KMS-11 (cell line): ENCODE measurements at regions not wholly inside any gene's neighbourhood (a gene's known extent, or its start where the extent isn't known, plus 50 kb on each side); places are given as distances from the start of the nearest gene placed in this dataset.

ENCODE experiments used
- H2AFZ ChIP-seq: fragments of 200-600 bp; sonication (generic); 2 replicates; pipeline ENCODE4 v1.6.1; 2016; ENCODE audit warnings: antibody characterized with exemption, mixed run types, low read depth
- H3K27ac ChIP-seq: fragments of 200-600 bp; sonication (generic); 2 replicates; pipeline ENCODE4 v1.6.1; 2016; ENCODE audit warnings: mild to moderate bottlenecking, mixed run types
- H3K27me3 ChIP-seq: fragments of 200-600 bp; sonication (generic); 2 replicates; pipeline ENCODE4 v1.6.1; 2017; ENCODE audit warnings: mild to moderate bottlenecking, low read depth, mixed run types, moderate library complexity; ENCODE audit not compliant: insufficient read depth
- H3K36me3 ChIP-seq: fragments of 200-600 bp; sonication (generic); 2 replicates; pipeline ENCODE4 v1.6.1; 2017; ENCODE audit warnings: mild to moderate bottlenecking, mixed run types; ENCODE audit not compliant: insufficient read depth
- H3K4me1 ChIP-seq: fragments of 200-600 bp; sonication (generic); 2 replicates; pipeline ENCODE4 v1.6.1; 2016; ENCODE audit warnings: mild to moderate bottlenecking, low read depth, mixed run types; ENCODE audit not compliant: poor library complexity, severe bottlenecking
- H3K4me2 ChIP-seq: fragments of 200-600 bp; sonication (generic); 2 replicates; pipeline ENCODE4 v1.7.0; 2016; ENCODE audit warnings: mild to moderate bottlenecking, mixed run types
- H3K4me3 ChIP-seq: fragments of 200-600 bp; sonication (generic); IDR thresholded peaks from 2 replicates; pipeline ENCODE4 v1.6.1; 2017; ENCODE audit warnings: low read depth, low read length, mixed read lengths; ENCODE audit not compliant: insufficient read depth
- H3K79me2 ChIP-seq: fragments of 200-600 bp; sonication (generic); 2 replicates; pipeline ENCODE4 v1.6.1; 2016; ENCODE audit warnings: low read depth, mixed run types; ENCODE audit not compliant: insufficient read depth
- H3K9ac ChIP-seq: fragments of 200-600 bp; sonication (generic); 2 replicates; pipeline ENCODE4 v1.6.1; 2016; ENCODE audit warnings: mild to moderate bottlenecking, mixed run types
- H4K20me1 ChIP-seq: fragments of 200-600 bp; sonication (generic); 2 replicates; pipeline ENCODE4 v1.6.1; 2016; ENCODE audit warnings: mild to moderate bottlenecking, mixed run types; ENCODE audit not compliant: insufficient read depth
- CTCF ChIP-seq: fragments of 200-600 bp; sonication (generic); conservative IDR thresholded peaks from 2 replicates; pipeline ENCODE4 v1.6.1; 2017; ENCODE audit warnings: low read depth, mild to moderate bottlenecking, antibody characterized with exemption, low read length, moderate library complexity, mixed read lengths

GRCh38 chr11:11149671-11150459 lies 203.2 kb downstream of the CSNK2A3 start:
- TF ChIP-seq CTCF, result no peak
- Histone ChIP-seq H3K79me2 (no peaks in the 10 kb centered on the region), H3K27me3 (no peaks in the 10 kb centered on the region), H4K20me1 (no peaks in the 10 kb centered on the region), H3K4me1 (no peaks in the 10 kb centered on the region), H3K36me3 (no peaks in the 10 kb centered on the region), H3K9ac (no peak overlapping the region), H3K27ac (no peak overlapping the region), H3K4me3 (no peak overlapping the region), H3K4me2 (no peak overlapping the region), H2AFZ (no peak overlapping the region)

GRCh38 chr11:11148596-11148995 lies 204.5 kb downstream of the CSNK2A3 start:
- no peaks in the 10 kb centered on the region for H3K4me1 ChIP-seq
- H3K4me2 ChIP-seq, result no peak overlapping the region
- H4K20me1 ChIP-seq, result no peaks in the 10 kb centered on the region
- no peaks in the 10 kb centered on the region for H3K27me3 ChIP-seq
- no peak overlapping the region for H3K9ac ChIP-seq
- H3K79me2 ChIP-seq, result no peaks in the 10 kb centered on the region
- H2AFZ ChIP-seq, result no peak overlapping the region
- TF ChIP-seq CTCF, result no peak
- no peaks in the 10 kb centered on the region for H3K36me3 ChIP-seq
- no peak overlapping the region for H3K27ac ChIP-seq
- H3K4me3 ChIP-seq, result no peak overlapping the region

GRCh38 chr11:11148104-11148509 lies 204.9 kb downstream of the CSNK2A3 start:
- no peaks in the 10 kb centered on the region for H3K4me1 ChIP-seq
- H3K4me3 ChIP-seq, result no peak overlapping the region
- H3K27ac ChIP-seq, result no peak overlapping the region
- H3K4me2 ChIP-seq, result no peak overlapping the region
- H3K27me3 ChIP-seq, result no peaks in the 10 kb centered on the region
- no peaks in the 10 kb centered on the region for H4K20me1 ChIP-seq
- no peak overlapping the region for H3K9ac ChIP-seq
- no peaks in the 10 kb centered on the region for H3K79me2 ChIP-seq
- TF ChIP-seq CTCF, result no peak
- H3K36me3 ChIP-seq, result no peaks in the 10 kb centered on the region
- H2AFZ ChIP-seq, result no peak overlapping the region

- Histone ChIP-seq H3K79me2 (no peaks in the 10 kb centered on the region), H3K9ac (no peak overlapping the region), H3K27me3 (no peaks in the 10 kb centered on the region), H3K4me3 (no peak overlapping the region), H3K4me2 (no peak overlapping the region), H4K20me1 (no peaks in the 10 kb centered on the region), H2AFZ (no peak overlapping the region), H3K36me3 (no peaks in the 10 kb centered on the region), H3K27ac (no peak overlapping the region), H3K4me1 (no peaks in the 10 kb centered on the region)
- no peak for TF ChIP-seq CTCF
These were observed 206.2 kb downstream of the CSNK2A3 start for GRCh38 chr11:11146830-11147229.
